Neural cell (in vitro differentiated cells): ENCODE measurements at regions not wholly inside any gene's neighbourhood (a gene's known extent, or its start where the extent isn't known, plus 50 kb on each side); places are given as distances from the start of the nearest gene placed in this dataset.

Experiments used
- H2AFZ ChIP-seq: fragments of 200-600, 300-800 bp; sonication (generic), shearing (Covaris generic); 2 replicates; pipeline ENCODE4 v1.6.0; 2014; ENCODE audit warnings: low read depth, mild to moderate bottlenecking, antibody characterized with exemption, low read length, moderate library complexity
- H3F3A ChIP-seq: fragments of 200-600 bp; shearing (Covaris generic); 2 replicates; pipeline ENCODE4 v1.6.1; 2016; ENCODE audit warnings: mild to moderate bottlenecking, moderate library complexity, mixed read lengths, antibody characterized with exemption, low read length; ENCODE audit not compliant: insufficient read depth, poor library complexity, severe bottlenecking
- H3K27ac ChIP-seq: fragments of 200-600, 300-800 bp; sonication (generic), shearing (Covaris generic); 2 replicates; pipeline ENCODE4 v1.5.1; 2014; ENCODE audit warnings: mild to moderate bottlenecking, low read length, moderate library complexity
- H3K27me3 ChIP-seq: fragments of 300-800, 200-600 bp; sonication (generic), shearing (Covaris generic); 2 replicates; pipeline ENCODE4 v1.6.0; 2014; ENCODE audit warnings: mild to moderate bottlenecking, low read depth, low read length, moderate library complexity; ENCODE audit not compliant: insufficient read depth
- H3K36me3 ChIP-seq: fragments of 300-800, 200-600 bp; sonication (generic), shearing (Covaris generic); 2 replicates; pipeline ENCODE4 v1.5.1; 2014; ENCODE audit warnings: mild to moderate bottlenecking, antibody characterized with exemption, low read length, moderate library complexity; ENCODE audit not compliant: insufficient read depth
- H3K4me2 ChIP-seq: fragments of 300-800, 200-600 bp; sonication (generic), shearing (Covaris generic); 2 replicates; pipeline ENCODE4 v1.6.0; 2014; ENCODE audit warnings: mild to moderate bottlenecking, low read length
- H3K4me3 ChIP-seq: fragments of 300-800, 200-600 bp; sonication (generic), shearing (Covaris generic); 2 replicates; pipeline ENCODE4 v1.5.1; 2014; ENCODE audit warnings: mild to moderate bottlenecking, low read length, moderate library complexity
- H3K79me2 ChIP-seq: fragments of 200-600 bp; shearing (Covaris generic); replicated peaks from 2 replicates; pipeline ENCODE4 v1.6.0; 2014; ENCODE audit warnings: mild to moderate bottlenecking, low read length, moderate library complexity; ENCODE audit not compliant: insufficient read depth
- H3K9ac ChIP-seq: fragments of 300-800, 200-600 bp; sonication (generic), shearing (Covaris generic); 2 replicates; pipeline ENCODE4 v1.6.1; 2016; ENCODE audit warnings: mild to moderate bottlenecking, low read length, mixed read lengths
- H3K9me2 ChIP-seq: fragments of 200-600 bp; shearing (Covaris generic); 2 replicates; pipeline ENCODE4 v1.6.1; 2016; ENCODE audit warnings: mild to moderate bottlenecking, low read length, mixed read lengths; ENCODE audit not compliant: insufficient read depth
- H3K9me3 ChIP-seq: fragments of 200-600, 300-800 bp; sonication (generic), shearing (Covaris generic); 2 replicates; pipeline ENCODE4 v1.6.1; 2016; ENCODE audit warnings: mild to moderate bottlenecking, mixed run types, low read length, moderate library complexity, mixed read lengths
- H4K20me1 ChIP-seq: fragments of 200-600 bp; shearing (Covaris generic); 2 replicates; pipeline ENCODE4 v1.6.1; 2016; ENCODE audit warnings: mild to moderate bottlenecking, mixed run types; ENCODE audit not compliant: insufficient read depth
- EP300 ChIP-seq: fragments of 450-650 bp; conservative IDR thresholded peaks from 2 replicates; pipeline ENCODE4 v1.6.1; 2014; ENCODE audit warnings: antibody characterized with exemption, mild to moderate bottlenecking, moderate library complexity; ENCODE audit not compliant: poor library complexity, severe bottlenecking
- EZH2 ChIP-seq: fragments of 200-600, 300-800 bp; shearing (Covaris generic), sonication (generic); IDR thresholded peaks from 2 replicates; pipeline ENCODE4 v1.6.1; 2014; ENCODE audit warnings: antibody characterized with exemption, low read length, borderline replicate concordance, mild to moderate bottlenecking; ENCODE audit not compliant: insufficient read depth, poor library complexity, severe bottlenecking
- MXI1 ChIP-seq: fragments of 450-650 bp; conservative IDR thresholded peaks from 2 replicates; pipeline ENCODE4 v1.6.1; 2014; ENCODE audit warnings: antibody characterized with exemption, mild to moderate bottlenecking; ENCODE audit not compliant: poor library complexity, severe bottlenecking
- RAD21 ChIP-seq: fragments of 450-650 bp; conservative IDR thresholded peaks from 2 replicates; pipeline ENCODE4 v1.6.1; 2014; ENCODE audit warnings: antibody characterized with exemption, mild to moderate bottlenecking, moderate library complexity
- SMC3 ChIP-seq: fragments of 450-650 bp; conservative IDR thresholded peaks from 2 replicates; pipeline ENCODE4 v1.6.1; 2014; ENCODE audit warnings: antibody characterized with exemption, mild to moderate bottlenecking, moderate library complexity; ENCODE audit not compliant: poor library complexity
- TAF1 ChIP-seq: IDR thresholded peaks from 2 replicates; pipeline ENCODE4 v1.6.1; 2012; ENCODE audit warnings: low read depth
- TF ChIP-seq, protein P1 (sequence below): fragments of 450-650 bp; IDR thresholded peaks from 2 replicates; pipeline ENCODE4 v1.5.1; 2014; ENCODE audit warnings: antibody characterized with exemption, mild to moderate bottlenecking, moderate library complexity; ENCODE audit not compliant: poor library complexity, severe bottlenecking
- TF ChIP-seq, protein P2 (sequence below): IDR thresholded peaks from 2 replicates; pipeline ENCODE4 v1.6.1; 2012; ENCODE audit warnings: borderline replicate concordance

DNA sequence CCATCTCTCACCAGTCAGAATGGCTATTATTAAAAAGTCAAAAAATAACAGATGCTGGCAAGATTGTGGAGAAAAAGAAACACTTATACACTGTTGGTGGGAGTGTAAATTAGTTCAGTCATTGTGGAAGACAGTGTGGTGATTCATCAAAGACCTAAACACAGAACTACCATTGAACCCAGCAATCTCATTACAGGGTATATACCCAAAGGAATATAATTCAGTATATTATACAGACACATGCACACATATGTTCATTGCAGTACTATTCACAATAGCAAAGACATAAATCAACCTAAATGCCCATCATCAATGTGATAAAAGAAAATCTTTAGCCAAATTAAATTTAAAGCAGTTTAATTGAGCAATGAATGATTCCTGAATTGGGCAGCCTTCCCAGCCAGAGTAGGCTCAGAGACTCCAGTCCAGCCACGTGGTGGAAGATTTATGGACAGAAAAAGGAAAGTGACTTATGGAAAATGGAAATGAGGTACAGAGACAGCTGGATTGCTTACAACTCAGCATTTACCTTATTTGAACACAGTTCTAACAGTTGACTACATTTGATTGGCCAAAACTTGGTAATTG, 377.1 kb upstream of the SLC39A10 start:
- H4K20me1 ChIP-seq: no peaks in the 10 kb centered on the region
- H3F3A ChIP-seq: no peaks in the 10 kb centered on the region
- no peaks in the 10 kb centered on the region for H3K36me3 ChIP-seq
- H3K27me3 ChIP-seq: no peaks in the 10 kb centered on the region
- TF ChIP-seq, protein P1, sequence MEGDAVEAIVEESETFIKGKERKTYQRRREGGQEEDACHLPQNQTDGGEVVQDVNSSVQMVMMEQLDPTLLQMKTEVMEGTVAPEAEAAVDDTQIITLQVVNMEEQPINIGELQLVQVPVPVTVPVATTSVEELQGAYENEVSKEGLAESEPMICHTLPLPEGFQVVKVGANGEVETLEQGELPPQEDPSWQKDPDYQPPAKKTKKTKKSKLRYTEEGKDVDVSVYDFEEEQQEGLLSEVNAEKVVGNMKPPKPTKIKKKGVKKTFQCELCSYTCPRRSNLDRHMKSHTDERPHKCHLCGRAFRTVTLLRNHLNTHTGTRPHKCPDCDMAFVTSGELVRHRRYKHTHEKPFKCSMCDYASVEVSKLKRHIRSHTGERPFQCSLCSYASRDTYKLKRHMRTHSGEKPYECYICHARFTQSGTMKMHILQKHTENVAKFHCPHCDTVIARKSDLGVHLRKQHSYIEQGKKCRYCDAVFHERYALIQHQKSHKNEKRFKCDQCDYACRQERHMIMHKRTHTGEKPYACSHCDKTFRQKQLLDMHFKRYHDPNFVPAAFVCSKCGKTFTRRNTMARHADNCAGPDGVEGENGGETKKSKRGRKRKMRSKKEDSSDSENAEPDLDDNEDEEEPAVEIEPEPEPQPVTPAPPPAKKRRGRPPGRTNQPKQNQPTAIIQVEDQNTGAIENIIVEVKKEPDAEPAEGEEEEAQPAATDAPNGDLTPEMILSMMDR: no peak
- no peak for TF ChIP-seq MXI1
- TF ChIP-seq, protein P2, sequence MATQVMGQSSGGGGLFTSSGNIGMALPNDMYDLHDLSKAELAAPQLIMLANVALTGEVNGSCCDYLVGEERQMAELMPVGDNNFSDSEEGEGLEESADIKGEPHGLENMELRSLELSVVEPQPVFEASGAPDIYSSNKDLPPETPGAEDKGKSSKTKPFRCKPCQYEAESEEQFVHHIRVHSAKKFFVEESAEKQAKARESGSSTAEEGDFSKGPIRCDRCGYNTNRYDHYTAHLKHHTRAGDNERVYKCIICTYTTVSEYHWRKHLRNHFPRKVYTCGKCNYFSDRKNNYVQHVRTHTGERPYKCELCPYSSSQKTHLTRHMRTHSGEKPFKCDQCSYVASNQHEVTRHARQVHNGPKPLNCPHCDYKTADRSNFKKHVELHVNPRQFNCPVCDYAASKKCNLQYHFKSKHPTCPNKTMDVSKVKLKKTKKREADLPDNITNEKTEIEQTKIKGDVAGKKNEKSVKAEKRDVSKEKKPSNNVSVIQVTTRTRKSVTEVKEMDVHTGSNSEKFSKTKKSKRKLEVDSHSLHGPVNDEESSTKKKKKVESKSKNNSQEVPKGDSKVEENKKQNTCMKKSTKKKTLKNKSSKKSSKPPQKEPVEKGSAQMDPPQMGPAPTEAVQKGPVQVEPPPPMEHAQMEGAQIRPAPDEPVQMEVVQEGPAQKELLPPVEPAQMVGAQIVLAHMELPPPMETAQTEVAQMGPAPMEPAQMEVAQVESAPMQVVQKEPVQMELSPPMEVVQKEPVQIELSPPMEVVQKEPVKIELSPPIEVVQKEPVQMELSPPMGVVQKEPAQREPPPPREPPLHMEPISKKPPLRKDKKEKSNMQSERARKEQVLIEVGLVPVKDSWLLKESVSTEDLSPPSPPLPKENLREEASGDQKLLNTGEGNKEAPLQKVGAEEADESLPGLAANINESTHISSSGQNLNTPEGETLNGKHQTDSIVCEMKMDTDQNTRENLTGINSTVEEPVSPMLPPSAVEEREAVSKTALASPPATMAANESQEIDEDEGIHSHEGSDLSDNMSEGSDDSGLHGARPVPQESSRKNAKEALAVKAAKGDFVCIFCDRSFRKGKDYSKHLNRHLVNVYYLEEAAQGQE: no peak
- TF ChIP-seq SMC3: no peak
- TF ChIP-seq EP300: no peak
- TF ChIP-seq EZH2: no peak
- TF ChIP-seq RAD21: no peak
- TF ChIP-seq TAF1: no peak
- H3K9ac ChIP-seq: no peak overlapping the region
- no peaks in the 10 kb centered on the region for H3K79me2 ChIP-seq
- H3K9me2 ChIP-seq: no peaks in the 10 kb centered on the region
- peaks cover 4% of the 10 kb centered on the region for H3K9me3 ChIP-seq
- H3K27ac ChIP-seq: no peak overlapping the region
- no peak overlapping the region for H3K4me2 ChIP-seq
- no peak overlapping the region for H2AFZ ChIP-seq
- H3K4me3 ChIP-seq: no peak overlapping the region

DNA sequence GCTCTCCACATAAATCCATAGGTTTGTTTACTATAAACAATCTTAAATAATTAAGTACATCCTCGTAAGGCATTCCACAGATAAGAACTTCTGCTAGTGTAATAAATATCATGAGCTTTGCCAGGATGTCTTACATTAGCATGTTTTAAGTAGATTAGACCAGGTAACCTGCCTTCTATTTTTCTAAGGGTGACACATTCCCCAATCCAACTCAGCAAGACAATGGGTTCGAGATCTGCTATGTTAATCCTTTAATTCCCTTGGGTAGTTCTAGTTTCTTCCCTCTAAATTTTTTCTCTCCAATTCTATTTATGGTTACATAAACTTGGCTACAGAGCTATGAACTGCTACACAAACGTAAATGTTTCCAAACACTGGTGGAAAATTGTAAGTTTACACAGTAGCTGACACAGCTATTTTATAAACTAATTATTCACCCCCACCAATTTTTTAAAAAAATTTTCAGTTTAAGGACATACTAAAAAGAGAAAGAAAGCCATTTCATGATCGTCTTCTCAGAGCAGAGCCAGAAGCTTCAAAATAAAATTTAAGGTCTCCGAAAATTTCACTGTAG, 386.5 kb upstream of the SLC39A10 start:
- no peaks in the 10 kb centered on the region for H3K27me3 ChIP-seq
- H3K9ac ChIP-seq: no peak overlapping the region
- no peaks in the 10 kb centered on the region for H3K79me2 ChIP-seq
- no peak overlapping the region for H2AFZ ChIP-seq
- H3K9me2 ChIP-seq: no peaks in the 10 kb centered on the region
- no peak overlapping the region for H3K4me3 ChIP-seq
- no peaks in the 10 kb centered on the region for H3F3A ChIP-seq
- H3K9me3 ChIP-seq: peaks cover 6% of the 10 kb centered on the region
- H3K27ac ChIP-seq: no peak overlapping the region
- H4K20me1 ChIP-seq: no peaks in the 10 kb centered on the region
- H3K36me3 ChIP-seq: no peaks in the 10 kb centered on the region
- TF ChIP-seq EZH2: no peak
- H3K4me2 ChIP-seq: no peak overlapping the region
